Upper lobe of left lung (tissue), 6 donors: ENCODE measurements at regions not wholly inside any gene's neighbourhood (a gene's known extent, or its start where the extent isn't known, plus 50 kb on each side); places are given as distances from the start of the nearest gene placed in this dataset.

Experiments
- ATAC-seq, 2 donors: fragments of 200-7000 bp; cut with Tn5 transposase; one replicate each; pipeline ENCODE4 v1.9.1; 2022; ENCODE audit warnings: mild to moderate bottlenecking in 2 of 2, moderate library complexity in 2 of 2; ENCODE audit not compliant: low FRiP score in 2 of 2
- DNase-seq, 2 donors: peaks; one replicate each; pipeline ENCODE4 v3.0.0-alpha.2; 2019 to 2020
- H3K27ac ChIP-seq, 4 donors: fragments of 200-600 bp; sonication (generic); one replicate each; pipeline ENCODE4 v1.5.1; 2016 to 2019
- H3K27me3 ChIP-seq, 4 donors: fragments of 200-600 bp; sonication (generic); one replicate each; pipeline ENCODE4 v1.5.1; 2017 to 2019
- H3K36me3 ChIP-seq, 4 donors: fragments of 200-600 bp; sonication (generic); one replicate each; pipeline ENCODE4 v1.5.1; 2016 to 2019
- H3K4me1 ChIP-seq, 4 donors: fragments of 200-600 bp; sonication (generic); one replicate each; pipeline ENCODE4 v1.5.1; 2018 to 2019
- H3K4me3 ChIP-seq, 4 donors: fragments of 200-600 bp; sonication (generic); one replicate each; pipeline ENCODE4 v1.5.1; 2017 to 2019; ENCODE audit warnings: mild to moderate bottlenecking in 2 of 4, moderate library complexity in 1 of 4
- H3K9me3 ChIP-seq, 4 donors: fragments of 200-600 bp; sonication (generic); one replicate each; pipeline ENCODE4 v1.5.1; 2018 to 2019
- CTCF ChIP-seq, 6 experiments: fragments of 450-650 bp in 4 of 6; fragments of 200-600 bp in 2 of 6; sonication (generic) in 2 of 6; IDR thresholded peaks; one replicate each; pipeline ENCODE4 v1.5.1; 2016 to 2019; ENCODE audit warnings: antibody characterized with exemption in 6 of 6
- EP300 ChIP-seq, 4 donors: sonication (generic); formaldehyde crosslinking; IDR thresholded peaks; one replicate each; pipeline ENCODE4 v1.5.1; 2017; ENCODE audit warnings: antibody characterized with exemption in 4 of 4, control low read depth in 2 of 4
- POLR2A ChIP-seq, 4 donors: fragments of 450-650 bp; IDR thresholded peaks; one replicate each; pipeline ENCODE4 v1.5.1; 2016 to 2017; ENCODE audit warnings: antibody characterized with exemption in 4 of 4, mild to moderate bottlenecking in 2 of 4
- POLR2AphosphoS5 ChIP-seq, 2 donors: sonication (generic); formaldehyde crosslinking; IDR thresholded peaks; one replicate each; pipeline ENCODE4 v1.5.1; 2017; ENCODE audit warnings: antibody characterized with exemption in 2 of 2
- WGBS, 2 donors: methylation state at CpG; one replicate each; pipeline ENCODE4 v1.1.5; 2017 to 2018; 5-methylcytosine and 5-hydroxymethylcytosine counted together
- donor health status: DM: no; HTN: no; CAD: no; lungs with moderate emphysema.
- donor health status: DM: no; HTN: yes; CAD: no; lungs with severe emphysema.

DNA sequence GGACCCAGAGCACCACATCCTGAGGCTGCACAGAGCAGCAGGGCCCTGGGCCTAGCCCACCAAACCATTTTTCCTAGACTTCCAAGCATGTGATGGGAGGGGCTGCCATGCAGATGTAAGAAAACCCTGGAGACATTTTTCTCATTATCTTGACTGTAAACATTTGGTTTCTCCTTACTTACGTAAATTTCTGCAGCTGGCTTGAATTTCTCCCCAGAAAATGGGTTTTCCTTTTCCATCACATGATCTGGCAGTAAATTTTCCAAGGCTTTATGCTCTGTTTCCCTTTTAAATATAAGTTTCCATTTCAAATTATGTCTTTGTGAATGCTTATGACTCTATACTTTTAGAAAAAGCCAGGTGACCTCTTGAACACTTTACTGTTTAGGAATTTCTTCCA is 945.9 kb upstream of the NDST4 start:
- H3K4me3 ChIP-seq = no peak overlapping the region
- H3K27ac ChIP-seq = no peak overlapping the region
- no peaks in the 10 kb centered on the region for H3K36me3 ChIP-seq
- H3K9me3 ChIP-seq = no peaks in the 10 kb centered on the region
- ATAC-seq (no peak), DNase-seq (no peak)
- TF ChIP-seq EP300 (IDR thresholded peaks at IDR 0.05) (no peak), POLR2AphosphoS5 (IDR thresholded peaks at IDR 0.05) (no peak), POLR2A (IDR thresholded peaks at IDR 0.05) (no peak), CTCF (IDR thresholded peaks at IDR 0.05) (no peak)
- 67 to 92% methylated on average over 1 of the region's 1 CpG for WGBS, 2 donors
- no peaks in the 10 kb centered on the region for H3K27me3 ChIP-seq
- no peaks in the 10 kb centered on the region for H3K4me1 ChIP-seq

GRCh38 chr4:116058129-116058528 is 944.7 kb upstream of the NDST4 start:
- ATAC-seq (no peak), DNase-seq (no peak)
- TF ChIP-seq POLR2AphosphoS5 (IDR thresholded peaks at IDR 0.05) = no peak
- TF ChIP-seq CTCF (IDR thresholded peaks at IDR 0.05) = no peak
- no peak for TF ChIP-seq EP300 (IDR thresholded peaks at IDR 0.05)
- TF ChIP-seq POLR2A (IDR thresholded peaks at IDR 0.05) = no peak
- Histone ChIP-seq H3K4me3 (no peak overlapping the region), H3K36me3 (no peaks in the 10 kb centered on the region), H3K27me3 (no peaks in the 10 kb centered on the region), H3K27ac (no peak overlapping the region), H3K4me1 (no peaks in the 10 kb centered on the region), H3K9me3 (no peaks in the 10 kb centered on the region)
- 57 to 81% methylated on average over 1 of the region's 1 CpG for WGBS, 2 donors

DNA sequence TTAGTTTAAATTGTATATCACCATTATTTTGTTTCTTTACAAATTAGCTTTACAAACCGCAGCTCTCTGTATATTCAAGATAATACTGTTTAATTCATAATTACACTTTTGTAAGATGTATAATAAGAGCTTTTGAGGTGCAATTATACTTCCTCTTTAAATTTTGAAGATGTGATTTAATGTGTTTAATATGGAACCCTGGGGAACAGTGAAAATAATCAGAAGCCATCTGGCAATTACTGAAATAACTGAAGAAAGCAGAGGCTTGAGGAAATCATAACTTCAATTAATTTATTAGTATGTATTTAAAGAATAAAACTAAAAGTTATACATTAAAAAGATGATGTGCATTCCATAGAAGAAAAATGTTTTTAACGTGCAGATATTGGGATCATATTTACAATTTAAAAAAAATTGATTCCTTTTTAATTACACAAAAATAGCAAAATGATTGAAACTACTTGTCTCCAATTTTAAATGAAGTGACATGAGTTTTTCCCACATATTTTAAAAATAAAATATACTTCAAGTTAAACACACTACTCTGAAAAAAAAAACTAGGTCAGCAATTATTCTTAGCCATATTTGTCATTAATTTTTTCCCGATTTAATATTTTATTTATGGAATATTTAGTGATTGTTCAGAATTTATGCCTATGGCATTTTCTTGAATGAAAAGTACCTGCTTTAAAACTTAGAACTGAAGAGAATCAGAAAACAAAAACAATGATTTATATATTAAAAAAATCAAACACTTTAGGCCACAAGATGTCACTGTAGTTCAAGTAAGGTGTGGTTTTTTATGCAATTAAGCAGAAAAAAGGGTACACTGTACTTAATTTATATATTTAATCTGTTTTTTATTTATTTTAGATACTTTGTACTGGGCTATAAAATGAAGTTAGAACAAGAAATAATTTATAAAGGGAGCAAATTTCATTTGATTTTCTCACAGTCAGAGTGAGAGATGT is 942.7 kb upstream of the NDST4 start:
- no peak overlapping the region for H3K27ac ChIP-seq
- 58 to 62% methylated on average over 3 of the region's 3 CpGs for WGBS, 2 donors
- H3K9me3 ChIP-seq = no peaks in the 10 kb centered on the region
- DNase-seq (no peak), ATAC-seq (no peak)
- no peaks in the 10 kb centered on the region for H3K4me1 ChIP-seq
- H3K27me3 ChIP-seq = no peaks in the 10 kb centered on the region
- H3K4me3 ChIP-seq = no peak overlapping the region
- TF ChIP-seq CTCF (IDR thresholded peaks at IDR 0.05) = no peak
- no peak for TF ChIP-seq POLR2AphosphoS5 (IDR thresholded peaks at IDR 0.05)
- no peak for TF ChIP-seq POLR2A (IDR thresholded peaks at IDR 0.05)
- no peak for TF ChIP-seq EP300 (IDR thresholded peaks at IDR 0.05)
- no peaks in the 10 kb centered on the region for H3K36me3 ChIP-seq

DNA sequence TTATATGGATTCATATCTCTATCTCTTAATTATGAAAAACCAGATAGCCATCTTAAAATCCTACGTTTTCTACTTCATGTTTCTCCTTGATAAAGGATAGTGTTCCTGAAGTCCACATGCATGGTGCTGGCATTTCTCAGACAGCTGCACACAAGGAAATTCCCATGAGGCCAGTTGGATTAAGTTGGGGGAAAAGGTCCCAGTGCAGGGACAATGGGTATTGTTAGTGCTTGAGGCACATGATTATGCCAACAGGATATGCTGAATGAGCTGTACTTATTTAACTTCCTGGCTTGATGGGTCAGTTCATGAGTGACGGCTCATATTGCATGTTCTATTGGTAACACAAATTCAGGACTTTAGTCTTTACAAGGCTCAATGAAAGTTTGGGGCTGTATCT is 913.9 kb upstream of the NDST4 start:
- TF ChIP-seq POLR2A (IDR thresholded peaks at IDR 0.05) (no peak), EP300 (IDR thresholded peaks at IDR 0.05) (no peak), POLR2AphosphoS5 (IDR thresholded peaks at IDR 0.05) (no peak), CTCF (IDR thresholded peaks at IDR 0.05) (no peak)
- no peak overlapping the region for H3K27ac ChIP-seq
- DNase-seq = no peak
- no peak for ATAC-seq
- WGBS, 2 donors = 42 to 50% methylated on average over 2 of the region's 2 CpGs
- H3K9me3 ChIP-seq = no peaks in the 10 kb centered on the region
- no peaks in the 10 kb centered on the region for H3K27me3 ChIP-seq
- H3K36me3 ChIP-seq = no peaks in the 10 kb centered on the region
- no peak overlapping the region for H3K4me3 ChIP-seq
- H3K4me1 ChIP-seq = no peaks in the 10 kb centered on the region
